Trophoblast cell (in vitro differentiated cells and primary cell): ENCODE measurements at regions not wholly inside any gene's neighbourhood (a gene's known extent, or its start where the extent isn't known, plus 50 kb on each side); places are given as distances from the start of the nearest gene placed in this dataset.

ENCODE experiments used
- DNase-seq, 2 donors: peaks; one replicate each; pipeline ENCODE4 v3.0.0-alpha.2; 2016
- H2AFZ ChIP-seq: 2 replicates; pipeline ENCODE4 v1.6.1; 2013; ENCODE audit warnings: low read length, moderate library complexity, mild to moderate bottlenecking; ENCODE audit not compliant: insufficient read depth, poor library complexity
- H2AK5ac ChIP-seq: 2 replicates; pipeline ENCODE4 v1.6.1; 2013; ENCODE audit warnings: mild to moderate bottlenecking, low read length
- H2BK120ac ChIP-seq: 2 replicates; pipeline ENCODE4 v1.6.1; 2013; ENCODE audit warnings: low read length, mild to moderate bottlenecking, moderate library complexity; ENCODE audit not compliant: insufficient read depth, poor library complexity
- H2BK12ac ChIP-seq: 2 replicates; pipeline ENCODE4 v1.6.1; 2013; ENCODE audit warnings: mild to moderate bottlenecking, low read length, moderate library complexity
- H2BK5ac ChIP-seq: 2 replicates; pipeline ENCODE4 v1.6.1; 2013; ENCODE audit warnings: low read length, low read depth, moderate library complexity, mild to moderate bottlenecking; ENCODE audit not compliant: poor library complexity
- H3K14ac ChIP-seq: 2 replicates; pipeline ENCODE4 v1.6.1; 2013; ENCODE audit warnings: mild to moderate bottlenecking, low read length
- H3K18ac ChIP-seq: 2 replicates; pipeline ENCODE4 v1.6.1; 2013; ENCODE audit warnings: mild to moderate bottlenecking, low read length
- H3K23ac ChIP-seq: 2 replicates; pipeline ENCODE4 v1.6.1; 2013; ENCODE audit warnings: low read length
- H3K27ac ChIP-seq: 2 replicates; pipeline ENCODE4 v1.5.1; 2013; ENCODE audit warnings: low read depth, mild to moderate bottlenecking, inconsistent platforms, low read length, moderate library complexity
- H3K27me3 ChIP-seq: 2 replicates; pipeline ENCODE4 v1.6.1; 2013; ENCODE audit warnings: inconsistent platforms, mild to moderate bottlenecking, low read length, moderate library complexity; ENCODE audit not compliant: insufficient read depth
- H3K36me3 ChIP-seq, 2 experiments: 1 replicate in 1 of 2; 2 replicates in 1 of 2; pipeline ENCODE4 v1.6.1; 2013; ENCODE audit warnings: low read length in 2 of 2, mild to moderate bottlenecking in 2 of 2, moderate library complexity in 1 of 2; ENCODE audit not compliant: insufficient read depth in 2 of 2, control insufficient read depth in 1 of 2
- H3K4ac ChIP-seq: 2 replicates; pipeline ENCODE4 v1.6.1; 2013; ENCODE audit warnings: low read depth, mild to moderate bottlenecking, low read length, moderate library complexity
- H3K4me1 ChIP-seq, 2 experiments: 1 replicate in 1 of 2; 2 replicates in 1 of 2; pipeline ENCODE4 v1.6.1; 2013; ENCODE audit warnings: low read length in 2 of 2, mild to moderate bottlenecking in 2 of 2, moderate library complexity in 1 of 2; ENCODE audit not compliant: insufficient read depth in 2 of 2, control insufficient read depth in 1 of 2
- H3K4me2 ChIP-seq: 2 replicates; pipeline ENCODE4 v1.6.1; 2013; ENCODE audit warnings: inconsistent platforms, mild to moderate bottlenecking, low read length, moderate library complexity
- H3K4me3 ChIP-seq: 2 replicates; pipeline ENCODE4 v1.5.1; 2013; ENCODE audit warnings: mild to moderate bottlenecking, low read depth, low read length, inconsistent platforms
- H3K79me1 ChIP-seq: one replicate; pipeline ENCODE4 v1.6.1; 2013; ENCODE audit warnings: low read length
- H3K79me2 ChIP-seq: 2 replicates; pipeline ENCODE4 v1.6.1; 2013; ENCODE audit warnings: low read length, mild to moderate bottlenecking; ENCODE audit not compliant: control insufficient read depth, insufficient read depth, poor library complexity
- H3K9ac ChIP-seq: 2 replicates; pipeline ENCODE4 v1.6.1; 2013; ENCODE audit warnings: mild to moderate bottlenecking, low read length
- H3K9me3 ChIP-seq: 2 replicates; pipeline ENCODE4 v1.6.1; 2013; ENCODE audit warnings: low read depth, mild to moderate bottlenecking, control low read depth, inconsistent platforms, low read length; ENCODE audit not compliant: insufficient read depth
- H4K12ac ChIP-seq: 2 replicates; pipeline ENCODE4 v1.6.1; 2013; ENCODE audit warnings: low read depth, mild to moderate bottlenecking, low read length, moderate library complexity
- H4K8ac ChIP-seq: 2 replicates; pipeline ENCODE4 v1.6.1; 2013; ENCODE audit warnings: low read depth, mild to moderate bottlenecking, low read length, moderate library complexity
- H4K91ac ChIP-seq: one replicate; pipeline ENCODE4 v1.6.1; 2013; ENCODE audit warnings: low read depth, mild to moderate bottlenecking, low read length, moderate library complexity
- WGBS: extraction: QIAGEN DNeasy Blood & Tissue Kit; methylation state at CpG from one replicate; pipeline ENCODE4 v1.1.7; 2013; ENCODE audit warnings: missing lambda C conversion rate; ENCODE audit not compliant: insufficient read length, insufficient coverage; ENCODE audit errors: extremely low coverage; 5-methylcytosine and 5-hydroxymethylcytosine counted together

GRCh38 chr22:22362936-22363335 is 118.3 kb downstream of the VPREB1 start:
- no peak overlapping the region for H3K27ac ChIP-seq
- H3K4me2 ChIP-seq, result no peak overlapping the region
- H3K79me2 ChIP-seq, result no peaks in the 10 kb centered on the region
- DNase-seq, result no peak
- no peak overlapping the region for H4K91ac ChIP-seq
- no peak overlapping the region for H4K12ac ChIP-seq
- no peak overlapping the region for H3K4me3 ChIP-seq
- H2BK120ac ChIP-seq, result no peak overlapping the region
- H2AFZ ChIP-seq, result no peak overlapping the region
- no peak overlapping the region for H3K14ac ChIP-seq
- H3K18ac ChIP-seq, result no peak overlapping the region
- no peaks in the 10 kb centered on the region for H3K9me3 ChIP-seq
- H3K4me1 ChIP-seq, result no peaks in the 10 kb centered on the region
- H3K4ac ChIP-seq, result no peak overlapping the region
- no peaks in the 10 kb centered on the region for H3K79me1 ChIP-seq
- H3K36me3 ChIP-seq, result no peaks in the 10 kb centered on the region
- H3K9ac ChIP-seq, result no peak overlapping the region
- H2BK5ac ChIP-seq, result no peak overlapping the region
- no CpG with 5 or more reads among the region's 6 CpGs for WGBS
- H2BK12ac ChIP-seq, result no peak overlapping the region
- H3K23ac ChIP-seq, result no peak overlapping the region
- H2AK5ac ChIP-seq, result no peak overlapping the region
- H3K27me3 ChIP-seq, result peaks cover 3% of the 10 kb centered on the region
- no peak overlapping the region for H4K8ac ChIP-seq

GRCh38 chr22:22364207-22364606 is 119.6 kb downstream of the VPREB1 start:
- Histone ChIP-seq H2BK12ac (no peak overlapping the region), H3K9me3 (no peaks in the 10 kb centered on the region), H3K27ac (no peak overlapping the region), H3K4me1 (no peaks in the 10 kb centered on the region), H3K4me2 (no peak overlapping the region), H3K36me3 (no peaks in the 10 kb centered on the region), H3K4me3 (no peak overlapping the region), H3K27me3 (peaks cover 8% of the 10 kb centered on the region), H3K79me1 (no peaks in the 10 kb centered on the region), H2AK5ac (no peak overlapping the region), H2BK120ac (no peak overlapping the region), H3K14ac (no peak overlapping the region), H3K23ac (no peak overlapping the region), H3K4ac (no peak overlapping the region), H4K12ac (no peak overlapping the region), H2BK5ac (no peak overlapping the region), H3K18ac (no peak overlapping the region), H3K79me2 (no peaks in the 10 kb centered on the region), H4K91ac (no peak overlapping the region), H3K9ac (no peak overlapping the region), H2AFZ (no peak overlapping the region), H4K8ac (no peak overlapping the region)
- no peak for DNase-seq

- H3K79me2 ChIP-seq, result no peaks in the 10 kb centered on the region
- H3K27me3 ChIP-seq, result peaks cover 8% of the 10 kb centered on the region
- no peak overlapping the region for H2AFZ ChIP-seq
- H3K36me3 ChIP-seq, result no peaks in the 10 kb centered on the region
- H3K23ac ChIP-seq, result no peak overlapping the region
- H3K9me3 ChIP-seq, result no peaks in the 10 kb centered on the region
- WGBS, result no CpG with 5 or more reads among the region's 3 CpGs
- no peak overlapping the region for H2BK12ac ChIP-seq
- H3K4me1 ChIP-seq, result no peaks in the 10 kb centered on the region
- H4K91ac ChIP-seq, result no peak overlapping the region
- no peak overlapping the region for H2BK120ac ChIP-seq
- no peak overlapping the region for H3K9ac ChIP-seq
- H3K4me3 ChIP-seq, result no peak overlapping the region
- H4K8ac ChIP-seq, result no peak overlapping the region
- no peak overlapping the region for H2BK5ac ChIP-seq
- H3K18ac ChIP-seq, result no peak overlapping the region
- no peak overlapping the region for H4K12ac ChIP-seq
- no peak overlapping the region for H2AK5ac ChIP-seq
- H3K27ac ChIP-seq, result no peak overlapping the region
- H3K4ac ChIP-seq, result no peak overlapping the region
- H3K14ac ChIP-seq, result no peak overlapping the region
- H3K79me1 ChIP-seq, result no peaks in the 10 kb centered on the region
- no peak overlapping the region for H3K4me2 ChIP-seq
- no peak for DNase-seq
Observed at GRCh38 chr22:22366537-22366936, 122.0 kb downstream of the VPREB1 start.

GRCh38 chr22:22368516-22368915 is 123.9 kb downstream of the VPREB1 start:
- no peak overlapping the region for H2AFZ ChIP-seq
- peaks cover 8% of the 10 kb centered on the region for H3K27me3 ChIP-seq
- no peaks in the 10 kb centered on the region for H3K4me1 ChIP-seq
- H3K27ac ChIP-seq, result no peak overlapping the region
- DNase-seq, result no peak
- H3K4me2 ChIP-seq, result no peak overlapping the region
- H2AK5ac ChIP-seq, result no peak overlapping the region
- no peak overlapping the region for H3K9ac ChIP-seq
- no peak overlapping the region for H3K23ac ChIP-seq
- H3K4me3 ChIP-seq, result no peak overlapping the region
- no peak overlapping the region for H4K8ac ChIP-seq
- no CpG with 5 or more reads among the region's 2 CpGs for WGBS
- no peaks in the 10 kb centered on the region for H3K36me3 ChIP-seq
- H4K91ac ChIP-seq, result no peak overlapping the region
- H3K4ac ChIP-seq, result no peak overlapping the region
- H3K14ac ChIP-seq, result no peak overlapping the region
- H3K18ac ChIP-seq, result no peak overlapping the region
- H3K9me3 ChIP-seq, result no peaks in the 10 kb centered on the region
- H3K79me2 ChIP-seq, result no peaks in the 10 kb centered on the region
- no peak overlapping the region for H4K12ac ChIP-seq
- H2BK12ac ChIP-seq, result no peak overlapping the region
- H2BK5ac ChIP-seq, result no peak overlapping the region
- H2BK120ac ChIP-seq, result no peak overlapping the region
- no peaks in the 10 kb centered on the region for H3K79me1 ChIP-seq
